A673 (cell line): ENCODE measurements at regions not wholly inside any gene's neighbourhood (a gene's known extent, or its start where the extent isn't known, plus 50 kb on each side); places are given as distances from the start of the nearest gene placed in this dataset.

Experiments used
- EZH2 ChIP-seq: fragments of 200-600 bp; sonication (generic); IDR thresholded peaks from 2 replicates; pipeline ENCODE4 v1.6.1; 2017; ENCODE audit warnings: borderline replicate concordance, low read depth, mild to moderate bottlenecking, mixed read lengths, antibody characterized with exemption, low read length; ENCODE audit not compliant: poor library complexity, severe bottlenecking
- TF ChIP-seq, protein P1 (sequence below): fragments of 300-800, 200-600 bp; sonication (generic); conservative IDR thresholded peaks from 2 replicates; pipeline ENCODE4 v1.5.1; 2017; ENCODE audit warnings: low read depth, mild to moderate bottlenecking, antibody characterized with exemption, low read length, moderate library complexity, mixed read lengths

- TF ChIP-seq, protein P1, sequence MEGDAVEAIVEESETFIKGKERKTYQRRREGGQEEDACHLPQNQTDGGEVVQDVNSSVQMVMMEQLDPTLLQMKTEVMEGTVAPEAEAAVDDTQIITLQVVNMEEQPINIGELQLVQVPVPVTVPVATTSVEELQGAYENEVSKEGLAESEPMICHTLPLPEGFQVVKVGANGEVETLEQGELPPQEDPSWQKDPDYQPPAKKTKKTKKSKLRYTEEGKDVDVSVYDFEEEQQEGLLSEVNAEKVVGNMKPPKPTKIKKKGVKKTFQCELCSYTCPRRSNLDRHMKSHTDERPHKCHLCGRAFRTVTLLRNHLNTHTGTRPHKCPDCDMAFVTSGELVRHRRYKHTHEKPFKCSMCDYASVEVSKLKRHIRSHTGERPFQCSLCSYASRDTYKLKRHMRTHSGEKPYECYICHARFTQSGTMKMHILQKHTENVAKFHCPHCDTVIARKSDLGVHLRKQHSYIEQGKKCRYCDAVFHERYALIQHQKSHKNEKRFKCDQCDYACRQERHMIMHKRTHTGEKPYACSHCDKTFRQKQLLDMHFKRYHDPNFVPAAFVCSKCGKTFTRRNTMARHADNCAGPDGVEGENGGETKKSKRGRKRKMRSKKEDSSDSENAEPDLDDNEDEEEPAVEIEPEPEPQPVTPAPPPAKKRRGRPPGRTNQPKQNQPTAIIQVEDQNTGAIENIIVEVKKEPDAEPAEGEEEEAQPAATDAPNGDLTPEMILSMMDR, result no peak
- no peak for TF ChIP-seq EZH2
Measured at GRCh38 chr18:1907470-1908206, 663.7 kb downstream of the METTL4 start.
